ENCODE measurements at regions not wholly inside any gene's neighbourhood (a gene's known extent, or its start where the extent isn't known, plus 50 kb on each side); places are given as distances from the start of the nearest gene placed in this dataset.

- DNase-seq (ENCODE audit: low spot score), result no peak
Observed at GRCh38 chr9:110050925-110051355, 157.0 kb downstream of the C9orf152 start.

- no peak for DNase-seq (ENCODE audit: low spot score)
Observed at GRCh38 chr9:110056062-110056461, 151.9 kb downstream of the C9orf152 start.

- peak; percentile 76 for DNase-seq (ENCODE audit: low spot score)
Observed at GRCh38 chr9:110058304-110058953, 149.5 kb downstream of the C9orf152 start.

DNA sequence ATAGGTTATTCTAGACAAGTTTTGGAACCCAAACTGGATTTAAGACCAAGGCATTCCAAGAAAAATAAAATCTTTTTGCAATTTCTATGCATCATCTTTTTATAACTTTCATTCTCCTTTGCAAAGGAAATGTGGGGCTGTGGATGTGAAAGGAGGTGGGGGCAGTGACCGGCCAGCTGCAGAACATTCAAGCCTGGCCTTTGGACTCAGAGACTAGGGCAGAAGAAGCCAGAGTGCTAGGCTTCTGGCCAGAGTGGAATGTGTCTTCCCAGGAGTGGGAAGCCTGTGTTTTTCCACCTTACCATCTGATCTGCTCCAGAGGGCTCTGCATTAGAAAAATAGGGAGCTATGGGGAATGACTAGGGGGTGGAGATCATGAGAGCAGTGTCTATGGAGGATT, 148.5 kb downstream of the C9orf152 start:
- no peak for DNase-seq (ENCODE audit: low spot score)

GRCh38 chr9:110064803-110065202, 143.2 kb downstream of the C9orf152 start:
- DNase-seq (ENCODE audit: low spot score), result no peak

DNA sequence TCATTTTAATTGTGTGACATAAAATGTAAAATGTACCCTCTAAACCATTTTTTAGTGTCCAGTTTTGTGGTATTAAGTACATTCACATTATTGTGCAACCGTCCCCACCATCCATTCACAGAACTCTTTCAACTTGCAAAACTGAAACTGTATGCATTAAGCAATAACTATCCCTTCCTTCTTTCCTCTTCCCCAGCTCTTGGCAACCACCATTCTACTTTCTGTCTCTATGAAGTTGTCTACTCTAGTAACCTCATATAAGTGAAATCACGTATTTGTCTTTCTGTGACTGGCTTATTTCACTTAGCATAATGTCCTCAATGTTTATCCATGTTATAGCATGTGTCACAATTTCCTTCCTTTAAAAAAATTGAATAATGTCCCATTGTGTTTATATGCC, 142.4 kb downstream of the C9orf152 start:
- DNase-seq (ENCODE audit: low spot score), result no peak

DNA sequence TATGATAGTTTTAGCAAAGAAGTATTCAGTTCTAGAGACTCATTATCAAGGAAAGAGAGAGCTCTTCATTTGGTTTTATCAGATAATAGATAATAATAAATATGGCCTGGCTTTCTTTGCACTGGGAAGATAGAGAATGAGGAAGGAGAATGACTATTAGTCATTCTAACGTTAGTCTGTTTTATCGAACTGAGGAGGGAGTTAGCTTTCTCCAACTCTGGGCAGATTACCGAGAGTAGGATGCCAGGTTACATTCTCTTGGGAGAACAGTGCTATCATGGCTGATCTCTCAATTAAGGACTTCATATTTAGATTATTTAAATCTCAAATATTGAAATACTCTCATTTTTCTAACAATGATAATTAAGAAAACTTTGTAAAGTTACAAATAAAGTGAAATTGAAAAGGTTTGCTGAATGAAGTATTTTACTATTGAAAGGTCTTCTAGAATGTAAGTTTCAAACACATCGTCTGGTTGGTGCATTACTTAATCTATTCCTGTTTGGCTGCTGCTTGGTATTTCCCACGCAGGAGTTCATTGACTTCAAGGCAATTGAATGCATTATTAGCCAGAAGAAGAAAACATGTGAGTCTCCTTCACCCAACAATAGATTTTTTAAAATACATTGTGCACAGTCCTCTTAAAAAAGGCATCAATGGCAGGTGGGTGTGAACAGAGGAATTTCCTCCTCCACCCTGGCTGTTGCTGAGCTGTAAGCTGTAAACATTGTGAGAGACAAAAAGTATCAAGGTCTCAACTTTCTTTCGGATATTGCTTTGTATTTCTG, 140.8 kb downstream of the C9orf152 start:
- DNase-seq (ENCODE audit: low spot score), result no peak

DNA sequence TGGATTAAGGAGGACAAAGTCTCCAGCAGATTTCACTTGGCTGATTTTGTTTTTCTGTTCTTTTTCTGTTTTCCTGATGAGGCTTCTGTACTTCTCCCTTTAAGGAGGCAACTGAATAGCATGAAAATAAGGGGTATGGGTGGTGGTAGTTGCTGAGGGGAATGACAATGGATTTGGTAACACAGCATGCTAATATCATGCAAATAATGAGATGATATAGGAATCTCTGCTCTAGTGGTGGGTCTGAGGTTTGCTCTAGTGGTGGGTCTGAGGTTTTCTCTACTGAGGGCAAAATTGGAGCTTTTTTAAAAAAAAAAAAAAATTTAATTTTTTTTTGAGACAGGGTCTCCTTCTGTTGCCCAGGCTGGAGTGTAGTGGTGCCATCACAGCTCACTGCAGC, 139.7 kb downstream of the C9orf152 start:
- no peak for DNase-seq (ENCODE audit: low spot score)

GRCh38 chr9:110069326-110070248, 138.4 kb downstream of the C9orf152 start:
- no peak for DNase-seq (ENCODE audit: low spot score)

GRCh38 chr9:110072597-110073355, 135.2 kb downstream of the C9orf152 start:
- no peak for DNase-seq (ENCODE audit: low spot score)

GRCh38 chr9:110073356-110073905, 134.5 kb downstream of the C9orf152 start:
- DNase-seq (ENCODE audit: low spot score), result no peak

DNA sequence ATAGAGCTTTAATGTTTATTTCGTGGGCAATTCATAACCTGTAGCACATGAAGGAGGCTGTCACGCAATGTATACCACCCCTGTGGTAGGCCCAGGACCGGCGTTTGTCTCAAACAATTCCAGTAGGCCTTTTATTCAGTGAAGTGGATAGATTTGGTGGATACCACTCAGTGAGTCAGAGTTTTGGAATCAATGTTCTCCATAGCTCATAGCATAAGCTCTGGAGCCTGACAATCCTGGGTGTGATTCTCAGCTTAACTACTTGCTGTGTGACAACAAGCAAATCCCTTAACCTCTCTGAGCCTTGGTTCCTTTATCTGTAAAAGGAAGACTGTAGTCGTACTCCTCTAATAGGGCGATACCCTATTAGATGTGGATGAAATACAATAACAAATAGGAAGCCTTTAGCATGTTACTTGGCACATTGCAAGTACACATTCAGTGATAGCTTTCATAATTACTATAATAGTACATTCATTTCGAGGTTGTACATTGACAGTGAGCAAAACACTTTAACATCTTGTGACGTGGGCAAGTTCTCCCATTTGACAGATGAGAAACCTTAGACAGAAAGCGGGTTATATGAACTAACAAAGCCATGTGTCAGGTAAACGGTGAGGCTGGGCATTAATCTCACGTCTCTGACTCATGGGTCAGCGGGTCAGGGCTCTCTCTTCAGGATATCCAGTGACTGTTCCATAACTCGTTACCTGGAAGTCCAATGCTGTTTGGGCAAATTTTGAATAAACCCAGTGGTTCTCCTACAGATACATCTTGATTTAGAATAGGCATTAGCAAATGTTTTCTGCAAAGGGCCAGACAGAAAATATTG, 130.8 kb downstream of the C9orf152 start:
- DNase-seq (ENCODE audit: low spot score), result no peak

- DNase-seq (ENCODE audit: low spot score), result no peak
Observed at GRCh38 chr9:110077925-110078324, 130.0 kb downstream of the C9orf152 start.

DNA sequence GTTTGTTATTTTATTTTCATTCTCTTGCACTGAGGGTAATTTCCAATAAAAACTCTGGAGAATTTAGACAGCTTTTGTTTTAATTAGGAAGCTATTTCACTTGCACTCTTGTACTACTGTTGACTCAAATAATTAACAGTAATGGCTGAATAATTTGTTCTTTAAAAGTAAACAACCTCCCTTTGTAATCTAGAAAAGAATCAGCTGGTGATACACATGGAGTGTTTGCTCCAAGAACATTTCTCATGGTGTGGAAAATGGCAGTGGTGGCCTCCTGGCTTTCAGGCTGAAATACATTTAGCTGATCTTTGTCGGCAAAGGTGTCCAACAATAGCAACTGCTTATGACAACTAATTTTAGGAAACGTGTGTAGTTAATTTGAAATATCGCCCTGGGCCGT, 129.4 kb downstream of the C9orf152 start:
- no peak for DNase-seq (ENCODE audit: low spot score)

- DNase-seq (ENCODE audit: low spot score), result no peak
Observed at GRCh38 chr9:110081395-110081794, 126.6 kb downstream of the C9orf152 start.

DNA sequence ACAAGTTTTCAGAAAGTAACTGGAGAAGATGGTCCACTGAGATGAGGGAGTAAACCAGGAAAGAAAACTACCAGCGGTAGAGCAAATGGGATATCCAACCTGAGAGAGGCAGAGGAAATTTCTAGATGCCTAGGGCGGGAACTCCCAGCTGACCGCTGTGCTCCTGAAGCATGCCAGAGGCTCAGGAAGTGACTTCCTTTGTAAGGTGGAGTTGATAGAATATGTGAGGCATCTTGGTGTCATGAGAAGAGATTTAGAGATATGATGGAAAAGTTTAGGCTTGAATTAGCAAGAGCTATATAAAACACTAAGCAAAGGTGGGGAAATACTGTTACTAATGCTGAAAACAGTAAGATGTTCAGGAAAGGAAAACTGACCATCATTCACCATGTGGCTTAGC, 124.1 kb downstream of the C9orf152 start:
- DNase-seq (ENCODE audit: low spot score), result no peak

DNA sequence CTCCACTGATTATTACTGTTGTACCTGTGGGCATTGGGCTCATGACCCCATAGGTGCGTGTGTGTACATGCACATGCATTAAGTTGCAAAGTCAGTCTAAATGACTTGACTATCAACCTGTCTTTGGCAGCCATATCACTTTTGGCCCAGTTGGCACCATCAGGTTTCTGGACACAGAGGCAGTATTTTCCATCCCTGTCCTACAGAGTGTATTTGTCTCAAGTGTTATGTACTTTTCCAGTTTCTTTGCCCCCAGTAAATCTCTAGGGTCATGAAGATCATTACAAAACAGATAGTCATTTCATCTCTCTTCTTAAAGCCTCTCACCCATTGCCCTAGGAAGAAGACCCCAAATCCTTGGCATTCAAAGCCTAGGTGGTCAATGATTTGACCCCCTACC, 121.4 kb downstream of the C9orf152 start:
- no peak for DNase-seq (ENCODE audit: low spot score)

DNA sequence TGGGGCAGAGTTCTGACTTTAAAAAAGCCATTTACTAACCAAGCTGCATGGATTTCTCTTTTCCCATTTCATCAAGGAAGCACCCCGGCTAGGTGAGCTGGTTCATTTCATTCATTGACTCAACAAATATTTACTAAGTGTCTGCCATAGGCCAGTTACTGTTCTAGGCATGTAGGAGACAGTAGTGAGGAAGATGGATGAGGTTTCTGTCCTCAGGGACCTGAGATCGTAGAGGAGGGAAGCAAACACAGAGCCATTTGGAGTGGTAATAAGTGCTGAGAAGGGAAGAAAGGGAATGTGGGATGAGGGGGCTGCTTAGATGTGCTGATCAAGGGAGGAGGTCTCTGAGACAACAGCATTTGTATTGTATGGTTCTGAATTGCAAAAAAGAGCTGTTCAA, 120.4 kb downstream of the C9orf152 start:
- no peak for DNase-seq (ENCODE audit: low spot score)

GRCh38 chr9:110088099-110088498, 119.9 kb downstream of the C9orf152 start:
- DNase-seq (ENCODE audit: low spot score), result no peak

- DNase-seq (ENCODE audit: low spot score), result peak; percentile 26
Observed at GRCh38 chr9:110089681-110090370, 118.1 kb downstream of the C9orf152 start.
